HL-60 (cell line): ENCODE measurements at regions not wholly inside any gene's neighbourhood (a gene's known extent, or its start where the extent isn't known, plus 50 kb on each side); places are given as distances from the start of the nearest gene placed in this dataset.

Source experiments
- DNase-seq, 2 experiments: peaks; one replicate each; pipeline ENCODE4 v3.0.0-alpha.2; 2010 to 2020; ENCODE audit warnings: low read depth in 1 of 2, low spot score in 1 of 2
- H3K27ac ChIP-seq: fragments of 250-450 bp; sonication (Bioruptor Pico); replicated peaks from 2 replicates; pipeline ENCODE4 v1.5.1; 2020; ENCODE audit warnings: mild to moderate bottlenecking, moderate library complexity
- H3K27me3 ChIP-seq: fragments of 250-450 bp; sonication (Bioruptor Pico); 2 replicates; pipeline ENCODE4 v1.5.1; 2021; ENCODE audit warnings: mild to moderate bottlenecking, moderate library complexity; ENCODE audit not compliant: insufficient read depth, poor library complexity, severe bottlenecking
- H3K4me3 ChIP-seq: replicated peaks from 2 replicates; pipeline ENCODE4 v1.5.1; 2011; ENCODE audit warnings: mild to moderate bottlenecking, control low read depth, low read length; ENCODE audit not compliant: insufficient read depth
- GABPA ChIP-seq: IDR thresholded peaks from 2 replicates; pipeline ENCODE4 v1.6.1; 2012; ENCODE audit warnings: low read depth
- POLR2AphosphoS5 ChIP-seq: IDR thresholded peaks from 2 replicates; pipeline ENCODE4 v1.6.1; 2012; ENCODE audit warnings: low read depth
- REST ChIP-seq: IDR thresholded peaks from 2 replicates; pipeline ENCODE4 v1.6.1; 2012; ENCODE audit warnings: low read depth; ENCODE audit not compliant: insufficient replicate concordance
- SPI1 ChIP-seq: IDR thresholded peaks from 2 replicates; pipeline ENCODE4 v1.6.1; 2012; ENCODE audit warnings: low read depth, mild to moderate bottlenecking, borderline replicate concordance
- TF ChIP-seq, protein P1 (sequence below): IDR thresholded peaks from one replicate; pipeline ENCODE4 v1.5.1; 2011; ENCODE audit warnings: low read length, control low read depth, inconsistent platforms; ENCODE audit not compliant: insufficient read depth

GRCh38 chr4:98747393-98748091 is 89.1 kb upstream of the TSPAN5 start:
- Histone ChIP-seq H3K27ac (no peak overlapping the region), H3K4me3 (no peak overlapping the region), H3K27me3 (no peaks in the 10 kb centered on the region)
- TF ChIP-seq POLR2AphosphoS5 (no peak), SPI1 (no peak), REST (no peak), GABPA (no peak)
- TF ChIP-seq, protein P1, sequence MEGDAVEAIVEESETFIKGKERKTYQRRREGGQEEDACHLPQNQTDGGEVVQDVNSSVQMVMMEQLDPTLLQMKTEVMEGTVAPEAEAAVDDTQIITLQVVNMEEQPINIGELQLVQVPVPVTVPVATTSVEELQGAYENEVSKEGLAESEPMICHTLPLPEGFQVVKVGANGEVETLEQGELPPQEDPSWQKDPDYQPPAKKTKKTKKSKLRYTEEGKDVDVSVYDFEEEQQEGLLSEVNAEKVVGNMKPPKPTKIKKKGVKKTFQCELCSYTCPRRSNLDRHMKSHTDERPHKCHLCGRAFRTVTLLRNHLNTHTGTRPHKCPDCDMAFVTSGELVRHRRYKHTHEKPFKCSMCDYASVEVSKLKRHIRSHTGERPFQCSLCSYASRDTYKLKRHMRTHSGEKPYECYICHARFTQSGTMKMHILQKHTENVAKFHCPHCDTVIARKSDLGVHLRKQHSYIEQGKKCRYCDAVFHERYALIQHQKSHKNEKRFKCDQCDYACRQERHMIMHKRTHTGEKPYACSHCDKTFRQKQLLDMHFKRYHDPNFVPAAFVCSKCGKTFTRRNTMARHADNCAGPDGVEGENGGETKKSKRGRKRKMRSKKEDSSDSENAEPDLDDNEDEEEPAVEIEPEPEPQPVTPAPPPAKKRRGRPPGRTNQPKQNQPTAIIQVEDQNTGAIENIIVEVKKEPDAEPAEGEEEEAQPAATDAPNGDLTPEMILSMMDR, result no peak
- DNase-seq, result no peak

- no peak for DNase-seq
- no peak for TF ChIP-seq GABPA
- TF ChIP-seq SPI1, result no peak
- TF ChIP-seq POLR2AphosphoS5, result no peak
- TF ChIP-seq, protein P1, result no peak
- no peak for TF ChIP-seq REST
- Histone ChIP-seq H3K4me3 (no peak overlapping the region), H3K27me3 (no peaks in the 10 kb centered on the region), H3K27ac (no peak overlapping the region)
These were observed 88.5 kb upstream of the TSPAN5 start for GRCh38 chr4:98746936-98747335.

DNA sequence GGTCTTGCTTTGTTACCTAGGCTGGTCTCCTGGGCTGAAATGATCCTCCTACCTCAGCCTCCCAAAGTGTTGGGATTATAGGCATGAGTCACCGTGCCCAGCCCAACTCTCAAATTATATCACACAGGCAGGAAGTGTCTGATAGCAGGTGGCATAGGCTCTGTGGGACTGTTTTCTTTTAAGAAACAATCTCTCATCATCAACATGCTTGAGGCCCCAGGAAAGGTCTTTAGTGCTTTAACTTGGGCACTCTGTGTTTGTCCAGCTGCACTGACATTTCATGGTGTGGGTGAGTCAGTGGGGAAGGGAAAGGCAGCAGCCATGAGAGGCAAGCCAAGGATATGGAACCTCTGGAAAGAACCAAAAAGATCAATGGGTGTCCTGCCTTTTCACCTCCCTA is 88.1 kb upstream of the TSPAN5 start:
- TF ChIP-seq REST (no peak), SPI1 (no peak), GABPA (no peak), POLR2AphosphoS5 (no peak)
- TF ChIP-seq, protein P1, result no peak
- H3K4me3 ChIP-seq, result no peak overlapping the region
- H3K27ac ChIP-seq, result no peak overlapping the region
- DNase-seq, result no peak
- H3K27me3 ChIP-seq, result no peaks in the 10 kb centered on the region
